ENCODE measurements at regions not wholly inside any gene's neighbourhood (a gene's known extent, or its start where the extent isn't known, plus 50 kb on each side); places are given as distances from the start of the nearest gene placed in this dataset.

GRCh38 chr18:67938660-67939059 is 422.1 kb upstream of the DSEL start:
- TF ChIP-seq, protein P1, sequence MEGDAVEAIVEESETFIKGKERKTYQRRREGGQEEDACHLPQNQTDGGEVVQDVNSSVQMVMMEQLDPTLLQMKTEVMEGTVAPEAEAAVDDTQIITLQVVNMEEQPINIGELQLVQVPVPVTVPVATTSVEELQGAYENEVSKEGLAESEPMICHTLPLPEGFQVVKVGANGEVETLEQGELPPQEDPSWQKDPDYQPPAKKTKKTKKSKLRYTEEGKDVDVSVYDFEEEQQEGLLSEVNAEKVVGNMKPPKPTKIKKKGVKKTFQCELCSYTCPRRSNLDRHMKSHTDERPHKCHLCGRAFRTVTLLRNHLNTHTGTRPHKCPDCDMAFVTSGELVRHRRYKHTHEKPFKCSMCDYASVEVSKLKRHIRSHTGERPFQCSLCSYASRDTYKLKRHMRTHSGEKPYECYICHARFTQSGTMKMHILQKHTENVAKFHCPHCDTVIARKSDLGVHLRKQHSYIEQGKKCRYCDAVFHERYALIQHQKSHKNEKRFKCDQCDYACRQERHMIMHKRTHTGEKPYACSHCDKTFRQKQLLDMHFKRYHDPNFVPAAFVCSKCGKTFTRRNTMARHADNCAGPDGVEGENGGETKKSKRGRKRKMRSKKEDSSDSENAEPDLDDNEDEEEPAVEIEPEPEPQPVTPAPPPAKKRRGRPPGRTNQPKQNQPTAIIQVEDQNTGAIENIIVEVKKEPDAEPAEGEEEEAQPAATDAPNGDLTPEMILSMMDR (IDR thresholded peaks at IDR 0.05; ENCODE audit: low read depth, low read length, poor library complexity, severe bottlenecking): no peak
- TF ChIP-seq EZH2phosphoT487 (IDR thresholded peaks at IDR 0.05; ENCODE audit: borderline replicate concordance, low read length): no peak
